ENCODE measurements at regions not wholly inside any gene's neighbourhood (a gene's known extent, or its start where the extent isn't known, plus 50 kb on each side); places are given as distances from the start of the nearest gene placed in this dataset.
"Not testable (repeated sequence)": the region's sequence is repeated elsewhere in the genome, so short reads cannot be mapped to it uniquely, and the experiment has no call there.

DNA sequence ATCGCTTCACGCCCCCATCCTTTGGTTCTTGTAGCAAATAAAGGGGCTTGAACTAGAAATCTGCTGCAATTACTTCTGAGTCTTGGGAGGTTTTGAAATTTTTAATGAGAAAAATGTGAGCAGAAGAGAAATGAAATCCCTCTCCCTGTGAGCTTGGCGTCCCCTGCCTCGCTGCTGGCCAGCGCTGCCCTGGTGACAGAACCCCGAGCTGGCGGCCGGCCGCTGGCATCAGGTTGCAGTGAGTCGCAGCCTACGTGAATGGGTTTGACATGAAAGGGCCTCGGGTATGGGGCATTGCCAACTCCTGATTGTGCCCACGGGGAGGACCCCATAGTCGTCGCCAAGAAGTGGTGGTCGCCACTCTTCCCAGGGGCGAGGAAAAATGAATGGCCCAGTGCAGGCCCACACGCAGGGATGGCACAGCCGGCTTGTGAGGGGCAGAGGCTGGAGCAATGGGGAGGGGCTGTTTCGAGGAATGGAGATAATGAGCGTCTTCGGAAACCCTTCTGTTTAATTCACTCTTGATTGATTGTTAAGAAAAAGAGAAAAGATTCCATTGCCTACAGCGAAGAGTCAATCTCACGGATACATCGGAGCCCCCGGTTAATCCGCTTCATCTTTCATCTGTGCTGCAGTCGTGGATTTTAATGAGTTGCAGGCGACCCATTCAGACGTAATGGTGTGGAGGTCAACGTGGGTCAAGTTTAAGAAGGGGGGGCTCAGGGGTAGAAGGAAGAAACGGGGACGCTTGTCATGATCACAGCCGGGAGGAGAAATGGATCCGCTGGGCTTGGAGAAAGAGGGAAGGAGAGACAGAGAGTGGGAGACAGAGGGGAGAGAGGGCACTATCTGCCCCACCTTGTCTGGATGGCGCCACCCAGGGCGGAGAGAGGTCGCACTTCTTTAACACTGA lies 380.1 kb downstream of the THBS2 start:
- no peak for DNase-seq

GRCh38 chr6:168871642-168872315 lies 381.9 kb downstream of the THBS2 start:
- DNase-seq: no peak

- DNase-seq: no peak
Observed at GRCh38 chr6:168870982-168871381, 382.7 kb downstream of the THBS2 start.

- no peak for DNase-seq
Observed at GRCh38 chr6:168867247-168868102, 386.2 kb downstream of the THBS2 start.

GRCh38 chr6:168866534-168866933 lies 387.1 kb downstream of the THBS2 start:
- DNase-seq: no peak

DNA sequence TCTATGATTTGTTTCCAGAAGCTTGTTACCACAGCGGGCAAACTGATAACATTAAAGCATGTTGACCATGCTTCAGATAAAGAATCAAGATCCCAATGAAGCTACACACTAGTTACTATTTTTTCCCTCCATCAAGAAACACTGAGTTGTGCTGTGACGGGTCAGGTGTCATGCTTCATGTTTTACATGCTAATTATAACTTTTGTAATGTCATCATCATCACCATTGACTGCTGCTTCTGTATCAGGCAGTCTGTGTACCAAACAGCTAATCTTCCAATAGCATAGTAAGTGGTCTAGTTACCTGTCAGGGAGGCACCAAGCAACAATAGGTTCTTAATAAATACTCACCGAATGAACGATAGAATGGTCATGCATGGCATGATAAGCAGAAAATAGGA lies 388.1 kb downstream of the THBS2 start:
- no peak for DNase-seq

DNA sequence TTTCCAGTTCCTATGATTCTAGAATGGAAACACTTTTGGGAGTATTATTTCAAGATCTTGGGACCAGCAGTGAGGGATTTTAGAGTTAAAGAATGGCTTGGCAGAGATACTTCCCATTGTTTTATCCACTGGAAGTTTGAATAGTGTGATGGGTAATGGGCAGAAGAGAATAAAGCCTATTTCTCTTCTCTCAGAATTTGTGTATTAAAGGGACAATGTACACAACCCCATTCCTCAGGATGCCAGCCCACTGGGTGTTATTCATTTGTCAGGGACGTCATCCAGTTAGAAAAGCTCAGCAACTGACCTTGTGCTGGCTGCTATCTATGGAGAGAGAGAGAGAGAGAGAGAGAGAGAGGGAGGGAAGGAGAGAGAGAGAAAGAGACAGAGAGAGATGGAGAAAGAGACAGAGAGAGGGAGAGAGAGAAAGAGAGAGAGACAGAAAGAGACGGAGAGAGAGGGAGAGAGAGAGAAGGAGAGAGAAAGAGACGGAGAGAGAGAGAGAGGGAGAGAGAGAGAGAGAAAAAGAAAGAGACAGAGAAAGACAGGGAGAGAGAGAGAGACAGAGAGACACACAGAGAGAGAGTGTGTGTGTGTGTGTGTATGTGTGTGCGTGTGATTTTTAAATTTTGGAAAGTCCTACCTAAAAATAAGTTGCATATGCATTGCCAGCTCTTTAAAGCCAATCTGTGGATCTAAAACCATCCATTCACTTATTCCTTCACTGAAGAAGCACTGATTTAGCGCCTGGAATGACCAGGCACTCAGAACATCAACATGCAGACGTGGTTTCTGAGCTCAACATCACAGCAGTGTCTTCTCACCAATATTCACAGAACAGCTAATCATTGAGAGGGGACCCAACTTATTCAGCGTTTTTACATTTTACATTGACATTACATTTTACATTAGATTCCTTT lies 388.8 kb downstream of the THBS2 start:
- no peak for DNase-seq

GRCh38 chr6:168863467-168863866 lies 390.2 kb downstream of the THBS2 start:
- DNase-seq: no peak

- DNase-seq: no peak
Observed at GRCh38 chr6:168862346-168862980, 391.2 kb downstream of the THBS2 start.

DNA sequence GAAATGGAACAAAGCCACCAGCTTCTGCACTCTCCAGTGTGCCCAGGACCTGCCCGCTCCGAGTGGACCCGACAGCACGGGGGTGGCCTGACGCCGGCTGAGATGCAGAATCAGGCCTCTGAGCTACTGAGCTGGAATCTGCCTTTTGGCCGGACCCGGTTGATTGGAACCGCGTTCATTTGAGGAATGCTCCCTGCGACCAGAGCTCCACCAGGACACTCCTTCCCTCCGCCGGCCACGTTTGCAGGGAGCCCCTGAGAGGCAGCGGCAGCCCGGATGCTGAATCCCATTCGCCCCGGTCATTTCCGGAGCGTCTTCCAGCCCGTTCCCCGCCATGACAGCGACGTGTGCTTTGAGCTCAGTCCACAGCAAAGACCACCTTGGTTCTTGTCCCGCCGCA lies 392.7 kb downstream of the THBS2 start:
- no peak for DNase-seq

DNA sequence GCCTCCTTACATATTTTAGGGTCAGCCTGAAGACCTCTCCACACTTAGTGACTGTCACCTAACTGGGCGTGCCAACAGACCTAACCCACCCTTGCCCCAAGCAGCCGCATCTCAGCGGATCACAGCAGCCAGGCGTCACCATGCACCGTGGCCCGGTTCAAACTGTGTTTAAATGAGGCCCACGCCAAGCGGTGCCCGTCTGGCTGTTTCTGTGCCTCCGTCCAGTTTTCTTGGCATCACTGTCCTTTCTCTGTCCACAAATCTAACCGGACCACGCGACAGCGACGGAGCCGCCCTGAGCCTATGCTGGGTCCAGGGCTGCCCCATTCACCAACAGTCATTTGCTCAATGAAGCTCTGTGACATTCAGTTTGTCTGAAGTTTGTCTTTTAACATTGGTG lies 393.3 kb downstream of the THBS2 start:
- no peak for DNase-seq

DNA sequence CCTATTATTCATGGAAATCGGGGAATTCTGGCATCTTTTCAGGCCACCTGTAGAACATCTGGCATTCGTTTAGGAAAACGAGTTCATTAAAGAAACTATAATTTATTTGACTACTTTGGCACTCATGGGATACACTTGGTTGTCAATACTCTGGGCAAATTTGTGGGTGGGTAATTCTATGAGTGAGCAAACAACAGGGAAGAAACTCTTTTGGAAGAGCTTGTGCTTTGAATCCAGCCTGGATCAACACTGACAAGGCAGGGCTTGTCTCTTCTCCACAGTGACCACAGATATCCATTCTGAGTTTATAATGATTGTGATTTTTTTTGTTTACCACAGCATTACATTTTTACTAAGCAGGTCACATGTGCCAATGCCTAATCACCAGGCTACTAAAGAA lies 394.7 kb downstream of the THBS2 start:
- no peak for DNase-seq

- DNase-seq: no peak
Observed at GRCh38 chr6:168856914-168857313, 396.7 kb downstream of the THBS2 start.

GRCh38 chr6:168852376-168852884 lies 401.2 kb downstream of the THBS2 start:
- no peak for DNase-seq

DNA sequence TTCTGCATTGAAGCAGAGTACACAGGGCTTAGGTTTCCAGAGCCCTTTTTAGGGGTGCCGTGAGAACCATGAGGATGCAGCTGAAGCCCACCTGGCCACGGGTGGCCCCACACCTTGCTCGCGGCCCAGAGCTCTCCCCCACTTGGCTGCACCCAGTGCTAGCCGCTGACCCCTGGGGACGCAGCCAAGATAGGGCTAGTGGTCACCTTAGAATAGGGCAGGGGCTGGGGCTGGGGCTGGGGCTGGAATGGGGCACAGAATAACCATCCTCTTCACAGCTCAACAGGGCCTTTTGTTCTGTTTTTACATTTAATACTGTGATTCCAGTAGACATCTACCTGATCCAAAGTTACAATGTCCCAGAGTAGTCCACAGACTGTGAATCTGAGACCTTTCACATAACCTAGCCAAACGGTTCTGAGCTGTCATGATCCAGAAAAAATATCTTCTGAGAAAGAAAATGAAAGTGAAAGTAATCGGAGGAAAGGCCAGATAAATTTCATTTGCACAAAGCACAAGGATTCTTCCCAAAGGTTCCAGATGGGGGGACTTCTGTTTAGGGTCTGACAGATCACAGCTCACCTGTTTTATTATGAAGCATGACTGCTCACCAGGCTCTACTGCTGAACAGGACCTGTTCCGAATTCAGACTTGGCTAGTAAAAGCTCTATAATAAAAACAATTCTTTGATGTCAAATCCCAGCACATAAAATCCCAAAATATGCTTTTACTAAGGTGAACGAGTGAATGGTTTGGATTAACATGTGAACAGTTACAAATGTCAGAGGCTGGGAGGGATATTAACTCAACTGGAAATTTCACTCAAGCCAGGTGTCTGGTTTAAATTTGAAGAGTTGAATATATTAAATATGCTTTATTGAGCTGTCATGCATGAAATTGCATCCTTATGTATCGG lies 401.9 kb downstream of the THBS2 start:
- DNase-seq: no peak

DNA sequence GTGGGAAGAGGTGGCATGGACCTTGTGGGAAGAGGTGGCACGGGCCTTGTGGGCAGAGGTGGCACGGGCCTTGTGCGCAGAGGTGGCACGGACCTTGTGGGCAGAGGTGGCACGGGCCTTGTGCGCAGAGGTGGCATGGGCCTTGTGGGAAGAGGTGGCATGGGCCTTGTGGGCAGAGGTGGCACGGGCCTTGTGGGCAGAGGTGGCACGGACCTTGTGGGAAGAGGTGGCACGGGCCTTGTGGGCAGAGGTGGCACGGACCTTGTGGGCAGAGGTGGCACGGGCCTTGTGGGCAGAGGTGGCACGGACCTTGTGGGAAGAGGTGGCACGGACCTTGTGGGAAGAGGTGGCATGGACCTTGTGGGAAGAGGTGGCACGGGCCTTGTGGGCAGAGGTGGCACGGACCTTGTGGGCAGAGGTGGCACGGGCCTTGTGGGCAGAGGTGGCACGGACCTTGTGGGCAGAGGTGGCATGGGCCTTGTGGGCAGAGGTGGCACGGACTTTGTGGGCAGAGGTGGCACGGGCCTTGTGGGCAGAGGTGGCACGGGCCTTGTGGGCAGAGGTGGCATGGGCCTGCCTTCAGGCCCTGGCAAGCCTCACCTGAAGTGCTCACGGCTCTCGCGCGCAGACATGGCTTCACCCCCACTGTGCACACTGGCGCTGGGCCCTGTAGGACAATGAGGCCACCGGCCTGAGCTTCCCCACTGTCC lies 403.5 kb downstream of the THBS2 start:
- DNase-seq: not testable (repeated sequence)

DNA sequence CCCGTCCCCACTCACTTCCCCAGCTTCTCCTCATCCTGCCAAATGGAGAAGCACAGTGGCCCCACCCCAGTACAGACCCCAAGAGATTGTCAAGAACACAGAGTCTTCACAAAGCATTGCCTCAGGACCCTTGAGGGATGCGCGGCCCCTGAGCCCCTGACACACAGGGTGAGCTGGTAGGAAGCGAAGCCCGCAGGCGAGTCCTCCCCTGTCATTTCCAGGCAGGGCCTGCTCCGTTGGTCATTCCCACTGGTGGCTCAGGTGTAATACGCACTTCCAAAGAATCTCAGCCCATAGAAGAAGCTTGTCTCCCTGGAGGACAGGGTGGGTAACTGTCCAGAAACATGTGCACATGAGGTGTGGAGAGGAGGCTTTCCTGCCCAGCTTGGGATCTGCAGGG lies 404.2 kb downstream of the THBS2 start:
- DNase-seq: no peak

GRCh38 chr6:168848797-168849196 lies 404.8 kb downstream of the THBS2 start:
- no peak for DNase-seq

DNA sequence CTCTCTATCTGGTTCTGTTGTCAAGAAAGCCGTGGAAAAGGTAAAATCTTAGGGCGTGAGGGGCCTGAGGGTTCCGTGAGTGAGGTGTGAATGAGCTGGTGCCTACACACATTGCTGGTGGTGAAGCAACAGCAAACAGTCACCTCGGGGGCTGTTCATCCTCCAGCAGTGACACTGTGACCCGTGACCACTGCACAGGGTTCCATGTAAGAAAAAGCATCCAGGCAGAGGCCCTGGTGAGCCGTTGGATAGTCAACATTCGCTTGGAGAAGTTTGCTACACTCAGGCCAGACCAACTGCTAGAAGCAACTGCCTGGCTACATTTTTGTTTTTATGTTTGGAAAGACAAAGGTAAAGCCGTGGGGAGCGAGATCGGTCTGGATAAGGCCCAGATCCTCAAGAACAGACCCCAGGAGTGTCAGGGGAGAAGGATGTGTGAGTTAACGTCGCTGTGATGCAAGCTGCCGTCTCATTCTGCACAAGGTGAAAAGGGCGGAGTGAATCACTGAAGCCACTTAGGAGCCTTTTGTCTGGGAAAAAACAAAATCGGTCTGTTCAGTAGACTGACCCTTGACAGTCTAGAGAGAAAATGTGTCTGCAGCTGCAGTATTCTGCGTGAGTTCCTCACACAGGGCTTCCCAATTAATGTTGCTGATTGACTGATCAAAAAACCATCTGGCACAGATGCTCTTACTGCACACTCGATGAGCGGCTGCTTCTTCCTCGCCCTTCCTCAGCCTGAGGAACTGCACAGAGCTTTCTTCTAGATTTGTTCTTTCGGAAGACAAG lies 404.0 kb downstream of the SMOC2 start:
- no peak for DNase-seq

Measured in femur (tissue), 1 donor.